PC-9 (cell line): ENCODE measurements at regions not wholly inside any gene's neighbourhood (a gene's known extent, or its start where the extent isn't known, plus 50 kb on each side); places are given as distances from the start of the nearest gene placed in this dataset.

ENCODE experiments used
- BruUV-seq: library from RNA; stranded (reverse); fragments of 400-500 nt; replicated peaks from 2 replicates; lab custom pipeline; 2021; lab: Mats Ljungman, UMichigan
- CTCF ChIA-PET: fragments of 300-600 bp; sonication (Branson Sonifier 250); formaldehyde crosslinking; loops from one replicate; lab custom pipeline; 2022; ENCODE audit warnings: antibody characterized with exemption; lab: Charles Lee
- POLR2A ChIA-PET: fragments of 300-600 bp; sonication (Branson Sonifier 250); formaldehyde crosslinking; loops from one replicate; lab custom pipeline; 2022; ENCODE audit warnings: antibody characterized with exemption; ENCODE audit not compliant: unreplicated experiment; lab: Charles Lee
- DNase-seq, 2 experiments: peaks; one replicate each; pipeline versions ENCODE4 v3.0.0 to v3.0.0-alpha.2; 2015 to 2022; ENCODE audit warnings: mixed read lengths in 1 of 2
- H2AFZ ChIP-seq: fragments of 200-600 bp; sonication (generic); 2 replicates; pipeline ENCODE4 v1.8.1; 2017; ENCODE audit warnings: antibody characterized with exemption
- H3F3A ChIP-seq: fragments of 200-600 bp; sonication (generic); 2 replicates; pipeline ENCODE4 v1.8.1; 2017; ENCODE audit warnings: antibody characterized with exemption, mild to moderate bottlenecking, low read depth; ENCODE audit not compliant: insufficient read depth
- H3K27ac ChIP-seq: fragments of 200-600 bp; sonication (generic); 2 replicates; pipeline ENCODE4 v1.6.1; 2016; ENCODE audit warnings: mixed run types
- H3K27me3 ChIP-seq: fragments of 200-600 bp; sonication (generic); 2 replicates; pipeline ENCODE4 v1.6.1; 2016; ENCODE audit warnings: low read depth, mixed run types; ENCODE audit not compliant: insufficient read depth
- H3K36me3 ChIP-seq: fragments of 200-600 bp; sonication (generic); 2 replicates; pipeline ENCODE4 v1.6.1; 2016; ENCODE audit warnings: low read depth, mixed run types
- H3K4me1 ChIP-seq: fragments of 200-600 bp; sonication (generic); replicated peaks from 2 replicates; pipeline ENCODE4 v1.6.1; 2016; ENCODE audit warnings: mixed run types; ENCODE audit not compliant: insufficient read depth
- H3K4me2 ChIP-seq: fragments of 200-600 bp; sonication (generic); 2 replicates; pipeline ENCODE4 v1.6.1; 2017; ENCODE audit warnings: mixed run types
- H3K4me3 ChIP-seq: fragments of 200-600 bp; sonication (generic); 2 replicates; pipeline ENCODE4 v1.6.1; 2016; ENCODE audit warnings: mixed run types
- H3K79me2 ChIP-seq: fragments of 200-600 bp; sonication (generic); 2 replicates; pipeline ENCODE4 v1.6.1; 2017; ENCODE audit warnings: low read depth, mixed run types
- H3K9me2 ChIP-seq: fragments of 200-600 bp; sonication (generic); 2 replicates; pipeline ENCODE4 v1.8.1; 2017; ENCODE audit warnings: mild to moderate bottlenecking; ENCODE audit not compliant: insufficient read depth
- H3K9me3 ChIP-seq: fragments of 200-600 bp; sonication (generic); 2 replicates; pipeline ENCODE4 v1.8.1; 2016; ENCODE audit warnings: low read depth; ENCODE audit not compliant: insufficient read depth
- H4K20me1 ChIP-seq: fragments of 200-600 bp; sonication (generic); 2 replicates; pipeline ENCODE4 v1.8.1; 2017; ENCODE audit not compliant: insufficient read depth
- CTCF ChIP-seq: fragments of 200-600 bp; sonication (generic); conservative IDR thresholded peaks from 2 replicates; pipeline ENCODE4 v1.6.1; 2017; ENCODE audit warnings: mixed run types, antibody characterized with exemption, mild to moderate bottlenecking, moderate library complexity
- EZH2 ChIP-seq: fragments of 200-600 bp; sonication (generic); IDR thresholded peaks from 2 replicates; pipeline ENCODE4 v1.8.0; 2017; ENCODE audit warnings: antibody characterized with exemption, low read depth
- intact Hi-C: fragments of 100-400 bp; cut with micrococcal nuclease; formaldehyde crosslinking; loops from one replicate; pipeline ENCODE4 v1.10.0; 2022; ENCODE audit not compliant: unreplicated experiment

- Histone ChIP-seq H4K20me1 (no peaks in the 10 kb centered on the region), H3K27ac (no peak overlapping the region), H3K27me3 (no peaks in the 10 kb centered on the region), H3K79me2 (no peaks in the 10 kb centered on the region), H2AFZ (no peak overlapping the region), H3K36me3 (no peaks in the 10 kb centered on the region), H3K9me2 (no peaks in the 10 kb centered on the region), H3K4me1 (no peaks in the 10 kb centered on the region), H3K4me3 (no peak overlapping the region), H3K4me2 (no peak overlapping the region), H3F3A (no peaks in the 10 kb centered on the region), H3K9me3 (no peaks in the 10 kb centered on the region; the same call in 1 of the 2 replicates)
- ChIA-PET CTCF (no interaction called here), POLR2A (no interaction called here)
- no TSS peak for BruUV-seq
- intact Hi-C loops, result no loop called here
- TF ChIP-seq EZH2 (no peak), CTCF (no peak)
- DNase-seq, result no peak
Measured at GRCh38 chr9:115746496-115746895, 407.1 kb upstream of the PAPPA start.

GRCh38 chr9:115747731-115748130, 405.9 kb upstream of the PAPPA start:
- no peak overlapping the region for H3K4me2 ChIP-seq
- H4K20me1 ChIP-seq, result no peaks in the 10 kb centered on the region
- TF ChIP-seq CTCF (no peak), EZH2 (no peak)
- no peaks in the 10 kb centered on the region for H3K79me2 ChIP-seq
- H3K27me3 ChIP-seq, result no peaks in the 10 kb centered on the region
- no peaks in the 10 kb centered on the region for H3K4me1 ChIP-seq
- CTCF ChIA-PET, result no interaction called here
- H3K9me3 ChIP-seq, result no peaks in the 10 kb centered on the region; the same call in 1 of the 2 replicates
- no peaks in the 10 kb centered on the region for H3K36me3 ChIP-seq
- H3K27ac ChIP-seq, result no peak overlapping the region
- POLR2A ChIA-PET, result no interaction called here
- H2AFZ ChIP-seq, result no peak overlapping the region
- H3K9me2 ChIP-seq, result no peaks in the 10 kb centered on the region
- intact Hi-C loops, result no loop called here
- no peak for DNase-seq
- no peaks in the 10 kb centered on the region for H3F3A ChIP-seq
- BruUV-seq, result no TSS peak
- H3K4me3 ChIP-seq, result no peak overlapping the region

GRCh38 chr9:115756736-115757135, 396.9 kb upstream of the PAPPA start:
- POLR2A ChIA-PET, result no interaction called here
- TF ChIP-seq EZH2 (no peak), CTCF (no peak)
- Histone ChIP-seq H3K4me1 (no peaks in the 10 kb centered on the region), H3K9me2 (no peaks in the 10 kb centered on the region), H3K4me2 (no peak overlapping the region), H3K79me2 (no peaks in the 10 kb centered on the region), H2AFZ (no peak overlapping the region), H3K27ac (no peak overlapping the region), H3K9me3 (peaks cover 4% of the 10 kb centered on the region; the same call in 1 of the 2 replicates), H4K20me1 (no peaks in the 10 kb centered on the region), H3K4me3 (no peak overlapping the region), H3K36me3 (no peaks in the 10 kb centered on the region), H3K27me3 (no peaks in the 10 kb centered on the region), H3F3A (no peaks in the 10 kb centered on the region)
- BruUV-seq, result no TSS peak
- intact Hi-C loops, result no loop called here
- DNase-seq, result no peak
- CTCF ChIA-PET, result no interaction called here
